OCI-LY3 (cell line): ENCODE measurements at regions not wholly inside any gene's neighbourhood (a gene's known extent, or its start where the extent isn't known, plus 50 kb on each side); places are given as distances from the start of the nearest gene placed in this dataset.

Experiments
- EZH2phosphoT487 ChIP-seq: fragments of 200-600 bp; shearing (Covaris generic); IDR thresholded peaks from 2 replicates; pipeline ENCODE4 v1.6.1; 2018; ENCODE audit warnings: antibody characterized with exemption, mixed run types, low read depth
- TF ChIP-seq, protein P1 (sequence below): fragments of 200-600, 300-600 bp; sonication (generic); IDR thresholded peaks from 2 replicates; pipeline ENCODE4 v1.5.1; 2014; ENCODE audit warnings: antibody characterized with exemption, low read length, low read depth

- TF ChIP-seq, protein P1, sequence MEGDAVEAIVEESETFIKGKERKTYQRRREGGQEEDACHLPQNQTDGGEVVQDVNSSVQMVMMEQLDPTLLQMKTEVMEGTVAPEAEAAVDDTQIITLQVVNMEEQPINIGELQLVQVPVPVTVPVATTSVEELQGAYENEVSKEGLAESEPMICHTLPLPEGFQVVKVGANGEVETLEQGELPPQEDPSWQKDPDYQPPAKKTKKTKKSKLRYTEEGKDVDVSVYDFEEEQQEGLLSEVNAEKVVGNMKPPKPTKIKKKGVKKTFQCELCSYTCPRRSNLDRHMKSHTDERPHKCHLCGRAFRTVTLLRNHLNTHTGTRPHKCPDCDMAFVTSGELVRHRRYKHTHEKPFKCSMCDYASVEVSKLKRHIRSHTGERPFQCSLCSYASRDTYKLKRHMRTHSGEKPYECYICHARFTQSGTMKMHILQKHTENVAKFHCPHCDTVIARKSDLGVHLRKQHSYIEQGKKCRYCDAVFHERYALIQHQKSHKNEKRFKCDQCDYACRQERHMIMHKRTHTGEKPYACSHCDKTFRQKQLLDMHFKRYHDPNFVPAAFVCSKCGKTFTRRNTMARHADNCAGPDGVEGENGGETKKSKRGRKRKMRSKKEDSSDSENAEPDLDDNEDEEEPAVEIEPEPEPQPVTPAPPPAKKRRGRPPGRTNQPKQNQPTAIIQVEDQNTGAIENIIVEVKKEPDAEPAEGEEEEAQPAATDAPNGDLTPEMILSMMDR = no peak
- TF ChIP-seq EZH2phosphoT487 = no peak
These were observed 225.9 kb upstream of the DPH6 start for GRCh38 chr15:35771746-35772442.
